Endothelial cell of umbilical vein (primary cell): ENCODE measurements at regions not wholly inside any gene's neighbourhood (a gene's known extent, or its start where the extent isn't known, plus 50 kb on each side); places are given as distances from the start of the nearest gene placed in this dataset.

ENCODE experiments used
- BruUV-seq: library from RNA; stranded (reverse); fragments of 400-500 nt; replicated peaks from 2 replicates; lab custom pipeline; 2021; lab: Mats Ljungman, UMichigan
- CTCF ChIA-PET: fragments of 300-600, 350-600 bp; sonication (Branson Sonifier 250); formaldehyde crosslinking; loops from one replicate; lab custom pipeline; 2021; ENCODE audit warnings: antibody characterized with exemption, inconsistent platforms; lab: Charles Lee
- POLR2A ChIA-PET: fragments of 300-600, 350-600 bp; sonication (Branson Sonifier 250); formaldehyde crosslinking; loops from one replicate; lab custom pipeline; 2021; ENCODE audit warnings: antibody characterized with exemption, inconsistent platforms; lab: Charles Lee
- DNase-seq: peaks from one replicate; pipeline ENCODE4 v3.0.0-alpha.2; 2011; ENCODE audit warnings: low read depth, low spot score
- FAIRE-seq: peaks from 2 replicates; lab custom pipeline; 2011; peaks lifted over from hg19 to GRCh38; lab: Jason Lieb, UNC
- H2AFZ ChIP-seq: 2 replicates; pipeline ENCODE4 v1.6.0; 2012; ENCODE audit warnings: low read depth, low read length, control low read depth, inconsistent platforms
- H3K27ac ChIP-seq: 2 replicates; pipeline ENCODE4 v1.5.1; 2011; ENCODE audit warnings: low read depth, mild to moderate bottlenecking, control low read depth, low read length, moderate library complexity; ENCODE audit not compliant: insufficient read depth
- H3K27me3 ChIP-seq, 2 experiments: 2 replicates each; pipeline versions ENCODE4 v1.6.0 to v1.6.1; 2011; ENCODE audit warnings: low read length in 2 of 2, mixed read lengths in 1 of 2; ENCODE audit not compliant: control insufficient read depth in 2 of 2, insufficient read depth in 2 of 2
- H3K36me3 ChIP-seq, 2 experiments: 2 replicates in 1 of 2; 3 replicates in 1 of 2; pipeline ENCODE4 v1.5.1; 2011; ENCODE audit warnings: low read length in 2 of 2, mild to moderate bottlenecking in 1 of 2, moderate library complexity in 1 of 2; ENCODE audit not compliant: control insufficient read depth in 2 of 2, insufficient read depth in 2 of 2; ENCODE audit errors: extremely low read depth in 1 of 2
- H3K4me1 ChIP-seq: 3 replicates; pipeline ENCODE4 v1.5.1; 2011; ENCODE audit warnings: mild to moderate bottlenecking, low read length; ENCODE audit not compliant: control insufficient read depth, insufficient read depth; ENCODE audit errors: extremely low read depth
- H3K4me2 ChIP-seq: 2 replicates; pipeline ENCODE4 v1.6.1; 2011; ENCODE audit warnings: low read length, control low read depth, mixed read lengths; ENCODE audit not compliant: insufficient read depth
- H3K4me3 ChIP-seq, 3 experiments: fragments of 200-600 bp in 1 of 3; sonication (generic), shearing (Covaris generic) in 1 of 3; replicated peaks in 1 of 3; 2 replicates each; pipeline ENCODE4 v1.5.1; 2011 to 2016; ENCODE audit warnings: control low read depth in 3 of 3, low read length in 3 of 3, mild to moderate bottlenecking in 2 of 3, inconsistent platforms in 1 of 3, low read depth in 1 of 3, moderate library complexity in 1 of 3; ENCODE audit not compliant: insufficient read depth in 1 of 3
- H3K79me2 ChIP-seq: 2 replicates; pipeline ENCODE4 v1.6.0; 2012; ENCODE audit warnings: low read length, inconsistent platforms; ENCODE audit not compliant: control insufficient read depth, insufficient read depth
- H3K9ac ChIP-seq: replicated peaks from 2 replicates; pipeline ENCODE3; 2011; ENCODE audit warnings: low read length, control low read depth; ENCODE audit not compliant: insufficient read depth; ENCODE audit errors: extremely low read depth
- H3K9me1 ChIP-seq: replicated peaks from 3 replicates; pipeline ENCODE4 v1.6.0; 2011; ENCODE audit warnings: mild to moderate bottlenecking, low read length; ENCODE audit not compliant: control insufficient read depth, insufficient read depth; ENCODE audit errors: extremely low read depth
- H3K9me3 ChIP-seq: replicated peaks from 2 replicates; pipeline ENCODE4 v1.5.1; 2012; ENCODE audit warnings: low read length, inconsistent platforms; ENCODE audit not compliant: control insufficient read depth, insufficient read depth
- H4K20me1 ChIP-seq: replicated peaks from 2 replicates; pipeline ENCODE3; 2011; ENCODE audit warnings: mild to moderate bottlenecking, low read length; ENCODE audit not compliant: control insufficient read depth, insufficient read depth; ENCODE audit errors: extremely low read depth
- EZH2 ChIP-seq: IDR thresholded peaks from 2 replicates; pipeline ENCODE4 v1.6.1; 2012; ENCODE audit warnings: borderline replicate concordance, low read depth, mild to moderate bottlenecking, moderate library complexity, low read length, inconsistent platforms; ENCODE audit not compliant: severe bottlenecking
- FOS ChIP-seq: IDR thresholded peaks from 2 replicates; pipeline ENCODE4 v1.6.1; 2011; ENCODE audit warnings: mild to moderate bottlenecking, low read length, moderate library complexity, borderline replicate concordance; ENCODE audit not compliant: insufficient read depth
- GATA2 ChIP-seq: IDR thresholded peaks from 2 replicates; pipeline ENCODE4 v1.7.0; 2011; ENCODE audit warnings: low read depth, mild to moderate bottlenecking, moderate library complexity, mixed read lengths, low read length; ENCODE audit not compliant: insufficient read length, insufficient read depth
- JUN ChIP-seq: IDR thresholded peaks from 2 replicates; pipeline ENCODE4 v1.6.1; 2011; ENCODE audit warnings: borderline replicate concordance, low read depth; ENCODE audit not compliant: insufficient read length, insufficient read depth
- MYC ChIP-seq: IDR thresholded peaks from one replicate; pipeline ENCODE4 v1.6.1; 2011; ENCODE audit warnings: mild to moderate bottlenecking, low read depth, low read length
- POLR2A ChIP-seq: IDR thresholded peaks from 2 replicates; pipeline ENCODE4 v1.6.1; 2012; ENCODE audit warnings: low read depth, mild to moderate bottlenecking, control low read depth, low read length
- POLR2AphosphoS5 ChIP-seq: IDR thresholded peaks from 2 replicates; pipeline ENCODE4 v1.6.1; 2012; ENCODE audit warnings: low read depth, mild to moderate bottlenecking, control low read depth, low read length, moderate library complexity; ENCODE audit not compliant: insufficient read depth
- dilution Hi-C: fragments of 300-500 bp; cut with MboI; formaldehyde crosslinking; loops from one replicate; pipeline ENCODE4 v1.15.0; 2019; ENCODE audit warnings: low sequenced_read_pairs; ENCODE audit not compliant: extremely low pct_ligation_motif_present
- intact Hi-C: fragments of 100-400 bp; cut with micrococcal nuclease; formaldehyde crosslinking; loops from one replicate; pipeline ENCODE4 v1.10.0; 2022
- TF ChIP-seq, protein P1 (sequence below): IDR thresholded peaks from 2 replicates; pipeline ENCODE4 v1.6.1; 2011; ENCODE audit not compliant: insufficient read depth, insufficient read length
- TF ChIP-seq, protein P2 (sequence below), 2 donors: IDR thresholded peaks; 1 replicate in 1 of 2; 2 replicates in 1 of 2; pipeline ENCODE4 v1.5.1; 2011; ENCODE audit warnings: low read length in 2 of 2, mild to moderate bottlenecking in 2 of 2, moderate library complexity in 2 of 2, control low read depth in 1 of 2, inconsistent platforms in 1 of 2, low read depth in 1 of 2; ENCODE audit not compliant: insufficient read depth in 1 of 2; ENCODE audit errors: extremely low read depth in 1 of 2

- Histone ChIP-seq H4K20me1 (no peaks in the 10 kb centered on the region), H3K27ac (no peak overlapping the region), H3K4me3 (no peak overlapping the region), H2AFZ (no peak overlapping the region), H3K36me3 (no peaks in the 10 kb centered on the region), H3K9me1 (no peaks in the 10 kb centered on the region), H3K9me3 (no peaks in the 10 kb centered on the region), H3K9ac (no peak overlapping the region), H3K27me3 (peaks cover 1 to 4% of the 10 kb centered on the region in 2 experiments), H3K79me2 (no peaks in the 10 kb centered on the region), H3K4me2 (no peak overlapping the region), H3K4me1 (no peaks in the 10 kb centered on the region)
- CTCF ChIA-PET = interaction anchor here (1.8 kb wide), 1 partner anchor 41 kb away, joined by 4 read pairs; no protein-coding TSS in a partner anchor
- no peak for DNase-seq
- POLR2A ChIA-PET = no interaction called here
- dilution Hi-C loops = no loop called here
- no peak for FAIRE-seq
- intact Hi-C loops = no loop called here
- BruUV-seq = no TSS peak
- TF ChIP-seq JUN = no peak
- TF ChIP-seq MYC = no peak
- TF ChIP-seq, protein P1, sequence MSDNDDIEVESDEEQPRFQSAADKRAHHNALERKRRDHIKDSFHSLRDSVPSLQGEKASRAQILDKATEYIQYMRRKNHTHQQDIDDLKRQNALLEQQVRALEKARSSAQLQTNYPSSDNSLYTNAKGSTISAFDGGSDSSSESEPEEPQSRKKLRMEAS = no peak
- TF ChIP-seq FOS = no peak
- TF ChIP-seq, protein P2, sequence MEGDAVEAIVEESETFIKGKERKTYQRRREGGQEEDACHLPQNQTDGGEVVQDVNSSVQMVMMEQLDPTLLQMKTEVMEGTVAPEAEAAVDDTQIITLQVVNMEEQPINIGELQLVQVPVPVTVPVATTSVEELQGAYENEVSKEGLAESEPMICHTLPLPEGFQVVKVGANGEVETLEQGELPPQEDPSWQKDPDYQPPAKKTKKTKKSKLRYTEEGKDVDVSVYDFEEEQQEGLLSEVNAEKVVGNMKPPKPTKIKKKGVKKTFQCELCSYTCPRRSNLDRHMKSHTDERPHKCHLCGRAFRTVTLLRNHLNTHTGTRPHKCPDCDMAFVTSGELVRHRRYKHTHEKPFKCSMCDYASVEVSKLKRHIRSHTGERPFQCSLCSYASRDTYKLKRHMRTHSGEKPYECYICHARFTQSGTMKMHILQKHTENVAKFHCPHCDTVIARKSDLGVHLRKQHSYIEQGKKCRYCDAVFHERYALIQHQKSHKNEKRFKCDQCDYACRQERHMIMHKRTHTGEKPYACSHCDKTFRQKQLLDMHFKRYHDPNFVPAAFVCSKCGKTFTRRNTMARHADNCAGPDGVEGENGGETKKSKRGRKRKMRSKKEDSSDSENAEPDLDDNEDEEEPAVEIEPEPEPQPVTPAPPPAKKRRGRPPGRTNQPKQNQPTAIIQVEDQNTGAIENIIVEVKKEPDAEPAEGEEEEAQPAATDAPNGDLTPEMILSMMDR (IDR thresholded peaks at IDR 0.05; ENCODE audit: extremely low read depth in 1 of 2, insufficient read depth in 1 of 2, low read depth in 1 of 2, low read length in 2 of 2) = no peak
Measured at GRCh38 chr15:48028712-48029111, 92.1 kb upstream of the SLC24A5 start.

DNA sequence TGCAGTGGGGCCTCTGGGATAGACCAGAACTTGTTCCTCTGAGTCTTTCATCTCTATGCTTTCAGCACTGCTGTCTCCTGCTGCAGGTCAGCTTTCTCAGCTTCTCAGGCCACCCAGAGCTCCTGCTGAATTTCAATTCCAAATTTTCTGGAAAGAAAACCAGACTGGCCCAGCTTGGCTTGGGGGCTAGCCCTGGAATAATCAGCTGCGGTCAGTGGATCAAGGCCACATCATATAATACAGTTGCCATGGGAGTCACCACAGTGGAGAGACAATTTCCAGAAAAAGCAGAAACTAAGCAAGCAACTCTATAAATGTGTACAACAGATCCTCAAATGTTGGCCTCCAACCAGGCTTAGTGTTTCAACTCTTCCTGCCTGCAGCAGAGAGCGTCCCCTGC lies 91.1 kb upstream of the SLC24A5 start:
- FAIRE-seq = no peak
- no peak overlapping the region for H3K27ac ChIP-seq
- H3K9me3 ChIP-seq = no peaks in the 10 kb centered on the region
- no peaks in the 10 kb centered on the region for H4K20me1 ChIP-seq
- no peaks in the 10 kb centered on the region for H3K79me2 ChIP-seq
- dilution Hi-C loops (no loop called here), intact Hi-C loops (no loop called here)
- TF ChIP-seq, protein P2 (IDR thresholded peaks at IDR 0.05; ENCODE audit: extremely low read depth in 1 of 2, insufficient read depth in 1 of 2, low read depth in 1 of 2, low read length in 2 of 2) = no peak
- TF ChIP-seq POLR2A = no peak
- no peak for TF ChIP-seq EZH2
- TF ChIP-seq FOS = no peak
- no peak for TF ChIP-seq GATA2
- no peak for TF ChIP-seq JUN
- no peak for TF ChIP-seq POLR2AphosphoS5
- TF ChIP-seq MYC = no peak
- TF ChIP-seq, protein P1 = no peak
- H3K9me1 ChIP-seq = no peaks in the 10 kb centered on the region
- BruUV-seq = no TSS peak
- no peak overlapping the region for H2AFZ ChIP-seq
- H3K36me3 ChIP-seq = no peaks in the 10 kb centered on the region
- no peak overlapping the region for H3K4me3 ChIP-seq
- H3K9ac ChIP-seq = no peak overlapping the region
- no peak for DNase-seq
- H3K4me1 ChIP-seq = no peaks in the 10 kb centered on the region
- ChIA-PET POLR2A (no interaction called here), CTCF (interaction anchor here (1.8 kb wide), 1 partner anchor 42 kb away, joined by 4 read pairs; no protein-coding TSS in a partner anchor)
- no peak overlapping the region for H3K4me2 ChIP-seq
- peaks cover 2 to 7% of the 10 kb centered on the region in 2 experiments for H3K27me3 ChIP-seq
